ENCODE measurements at regions not wholly inside any gene's neighbourhood (a gene's known extent, or its start where the extent isn't known, plus 50 kb on each side); places are given as distances from the start of the nearest gene placed in this dataset.
A peak's percentile ranks its signal among the peaks of the same experiment; 100 is the strongest.

GRCh38 chr2:118697781-118698180, 149.7 kb downstream of the EN1 start:
- DNase-seq = no peak

- DNase-seq = no peak
Measured at GRCh38 chr2:118696786-118697465, 150.5 kb downstream of the EN1 start.

- DNase-seq = no peak
Measured at GRCh38 chr2:118693287-118693822, 154.1 kb downstream of the EN1 start.

GRCh38 chr2:118689874-118690273, 157.6 kb downstream of the EN1 start:
- DNase-seq = no peak

GRCh38 chr2:118689456-118689855, 158.0 kb downstream of the EN1 start:
- no peak for DNase-seq

- no peak for DNase-seq
Measured at GRCh38 chr2:118689033-118689432, 158.4 kb downstream of the EN1 start.

- DNase-seq = no peak
Measured at GRCh38 chr2:118687698-118688097, 159.8 kb downstream of the EN1 start.

GRCh38 chr2:118687192-118687591, 160.3 kb downstream of the EN1 start:
- DNase-seq = peak in 1 of 2 experiments; percentile 60

GRCh38 chr2:118686346-118686745, 161.1 kb downstream of the EN1 start:
- DNase-seq = no peak

- no peak for DNase-seq
Measured at GRCh38 chr2:118683460-118683859, 164.0 kb downstream of the EN1 start.

GRCh38 chr2:118678985-118679384, 168.5 kb downstream of the EN1 start:
- DNase-seq = no peak

- no peak for DNase-seq
Measured at GRCh38 chr2:118677546-118677945, 169.9 kb downstream of the EN1 start.

- DNase-seq = no peak
Measured at GRCh38 chr2:118675531-118675930, 171.9 kb downstream of the EN1 start.

- no peak for DNase-seq
Measured at GRCh38 chr2:118672571-118673158, 174.8 kb downstream of the EN1 start.

GRCh38 chr2:118671701-118672454, 175.6 kb downstream of the EN1 start:
- DNase-seq = no peak

GRCh38 chr2:118670838-118671237, 176.6 kb downstream of the EN1 start:
- no peak for DNase-seq

GRCh38 chr2:118670276-118670675, 177.2 kb downstream of the EN1 start:
- no peak for DNase-seq

GRCh38 chr2:118669654-118670053, 177.8 kb downstream of the EN1 start:
- no peak for DNase-seq

- no peak for DNase-seq
Measured at GRCh38 chr2:118668431-118669424, 178.7 kb downstream of the EN1 start.

GRCh38 chr2:118667964-118668363, 179.5 kb downstream of the EN1 start:
- no peak for DNase-seq

- no peak for DNase-seq
Measured at GRCh38 chr2:118667348-118667747, 180.1 kb downstream of the EN1 start.

GRCh38 chr2:118665784-118666529, 181.5 kb downstream of the EN1 start:
- DNase-seq = no peak

Data from NCI-H526 (cell line).